Panc1 (cell line): ENCODE measurements at regions not wholly inside any gene's neighbourhood (a gene's known extent, or its start where the extent isn't known, plus 50 kb on each side); places are given as distances from the start of the nearest gene placed in this dataset.

Experiments used
- ATAC-seq: fragments of 200-7000 bp; cut with Tn5 transposase; 2 replicates; pipeline ENCODE4 v1.9.1; 2020; ENCODE audit warnings: mild to moderate bottlenecking, moderate library complexity
- BruUV-seq: library from RNA; stranded (reverse); fragments of 400-500 nt; replicated peaks from 2 replicates; lab custom pipeline; 2021; lab: Mats Ljungman, UMichigan
- CTCF ChIA-PET: fragments of 300-600 bp; sonication (Branson Sonifier 250); formaldehyde crosslinking; loops from one replicate; lab custom pipeline; 2022; ENCODE audit warnings: antibody characterized with exemption; lab: Charles Lee
- POLR2A ChIA-PET: fragments of 300-600 bp; sonication (Branson Sonifier 250); formaldehyde crosslinking; loops from one replicate; lab custom pipeline; 2022; ENCODE audit warnings: antibody characterized with exemption; lab: Charles Lee
- DNase-seq: peaks from one replicate; pipeline ENCODE4 v3.0.0-alpha.2; 2010; ENCODE audit warnings: low read depth, low spot score
- H3K27ac ChIP-seq: 2 replicates; pipeline ENCODE4 v1.5.1; 2011; ENCODE audit warnings: mild to moderate bottlenecking, low read length, inconsistent platforms
- H3K27me3 ChIP-seq: fragments of 200-500 bp; sonication (Bioruptor generic); 2 replicates; pipeline ENCODE4 v1.6.0; 2014; ENCODE audit warnings: low read length, inconsistent platforms; ENCODE audit not compliant: control insufficient read depth, insufficient read depth
- H3K36me3 ChIP-seq: fragments of 200-500 bp; sonication (Bioruptor generic); 2 replicates; pipeline ENCODE4 v1.5.1; 2014; ENCODE audit warnings: inconsistent platforms, mild to moderate bottlenecking, low read length, moderate library complexity; ENCODE audit not compliant: control insufficient read depth, insufficient read depth
- H3K4me1 ChIP-seq: 2 replicates; pipeline ENCODE4 v1.5.1; 2011; ENCODE audit warnings: inconsistent platforms, mild to moderate bottlenecking, low read length, moderate library complexity; ENCODE audit not compliant: control insufficient read depth, insufficient read depth
- H3K4me3 ChIP-seq, 2 experiments: 2 replicates each; pipeline ENCODE4 v1.5.1; 2011 to 2012; ENCODE audit warnings: low read depth in 2 of 2, low read length in 2 of 2, mild to moderate bottlenecking in 2 of 2, inconsistent platforms in 1 of 2, moderate library complexity in 1 of 2
- H3K9me3 ChIP-seq: fragments of 200-500 bp; sonication (Bioruptor generic); 2 replicates; pipeline ENCODE4 v1.5.1; 2014; ENCODE audit warnings: low read depth, mild to moderate bottlenecking, inconsistent platforms, low read length, moderate library complexity; ENCODE audit not compliant: control insufficient read depth, insufficient read depth
- POLR2AphosphoS5 ChIP-seq: IDR thresholded peaks from 2 replicates; pipeline ENCODE4 v1.6.1; 2012; ENCODE audit warnings: mild to moderate bottlenecking, low read depth, low read length, moderate library complexity
- SIN3A ChIP-seq: IDR thresholded peaks from 2 replicates; pipeline ENCODE4 v1.6.1; 2012; ENCODE audit warnings: low read depth, mild to moderate bottlenecking, low read length, moderate library complexity, borderline replicate concordance; ENCODE audit not compliant: insufficient read depth
- TCF7L2 ChIP-seq: IDR thresholded peaks from 2 replicates; pipeline ENCODE4 v1.6.1; 2011; ENCODE audit warnings: mild to moderate bottlenecking, low read depth, low read length, inconsistent platforms
- in situ Hi-C: cut with HindIII; loops from 2 replicates; pipeline ENCODE4 v1.10.0; 2016; ENCODE audit warnings: low sequenced_read_pairs, low pct_unique_long_range_greater_than_20kb
- intact Hi-C: fragments of 100-400 bp; cut with micrococcal nuclease; formaldehyde crosslinking; loops from one replicate; pipeline ENCODE4 v1.10.0; 2022; ENCODE audit not compliant: unreplicated experiment
- TF ChIP-seq, protein P1 (sequence below), 2 experiments: IDR thresholded peaks; 2 replicates each; pipeline ENCODE4 v1.6.1; 2011 to 2012; ENCODE audit warnings: low read depth in 2 of 2, control low read depth in 1 of 2, low read length in 1 of 2, mild to moderate bottlenecking in 1 of 2, moderate library complexity in 1 of 2; ENCODE audit not compliant: insufficient read depth in 1 of 2
- TF ChIP-seq, protein P2 (sequence below): fragments of 450-650 bp; IDR thresholded peaks from 2 replicates; pipeline ENCODE4 v1.5.1; 2017; ENCODE audit warnings: mild to moderate bottlenecking

DNA sequence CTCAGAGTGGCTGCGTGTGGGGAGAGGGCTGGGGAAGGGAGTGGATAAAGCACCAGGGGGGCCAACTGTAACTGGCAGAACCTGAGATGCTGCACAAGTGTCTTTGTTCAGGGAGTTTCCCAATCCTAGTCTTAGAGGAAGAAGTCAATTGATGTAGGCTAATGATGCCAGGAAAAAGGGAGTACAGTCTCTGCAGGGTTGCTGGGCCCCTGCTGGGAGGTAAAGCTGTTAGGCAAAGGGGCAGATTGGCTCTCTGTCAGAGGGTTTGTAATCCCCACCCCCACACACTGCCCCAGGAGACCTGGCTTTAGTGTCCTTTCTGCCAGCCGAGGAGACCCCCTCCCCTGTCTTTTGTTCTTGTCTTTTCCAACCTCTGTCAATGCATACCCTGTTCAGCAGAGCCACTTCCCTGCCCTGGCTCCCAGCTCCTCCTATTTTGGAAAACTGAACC is 178.4 kb downstream of the KCNA5 start:
- CTCF ChIA-PET = no interaction called here
- POLR2A ChIA-PET = no interaction called here
- Histone ChIP-seq H3K27me3 (no peaks in the 10 kb centered on the region), H3K9me3 (no peaks in the 10 kb centered on the region), H3K36me3 (no peaks in the 10 kb centered on the region), H3K4me1 (no peaks in the 10 kb centered on the region), H3K4me3 (no peak overlapping the region), H3K27ac (no peak overlapping the region)
- TF ChIP-seq, protein P1, sequence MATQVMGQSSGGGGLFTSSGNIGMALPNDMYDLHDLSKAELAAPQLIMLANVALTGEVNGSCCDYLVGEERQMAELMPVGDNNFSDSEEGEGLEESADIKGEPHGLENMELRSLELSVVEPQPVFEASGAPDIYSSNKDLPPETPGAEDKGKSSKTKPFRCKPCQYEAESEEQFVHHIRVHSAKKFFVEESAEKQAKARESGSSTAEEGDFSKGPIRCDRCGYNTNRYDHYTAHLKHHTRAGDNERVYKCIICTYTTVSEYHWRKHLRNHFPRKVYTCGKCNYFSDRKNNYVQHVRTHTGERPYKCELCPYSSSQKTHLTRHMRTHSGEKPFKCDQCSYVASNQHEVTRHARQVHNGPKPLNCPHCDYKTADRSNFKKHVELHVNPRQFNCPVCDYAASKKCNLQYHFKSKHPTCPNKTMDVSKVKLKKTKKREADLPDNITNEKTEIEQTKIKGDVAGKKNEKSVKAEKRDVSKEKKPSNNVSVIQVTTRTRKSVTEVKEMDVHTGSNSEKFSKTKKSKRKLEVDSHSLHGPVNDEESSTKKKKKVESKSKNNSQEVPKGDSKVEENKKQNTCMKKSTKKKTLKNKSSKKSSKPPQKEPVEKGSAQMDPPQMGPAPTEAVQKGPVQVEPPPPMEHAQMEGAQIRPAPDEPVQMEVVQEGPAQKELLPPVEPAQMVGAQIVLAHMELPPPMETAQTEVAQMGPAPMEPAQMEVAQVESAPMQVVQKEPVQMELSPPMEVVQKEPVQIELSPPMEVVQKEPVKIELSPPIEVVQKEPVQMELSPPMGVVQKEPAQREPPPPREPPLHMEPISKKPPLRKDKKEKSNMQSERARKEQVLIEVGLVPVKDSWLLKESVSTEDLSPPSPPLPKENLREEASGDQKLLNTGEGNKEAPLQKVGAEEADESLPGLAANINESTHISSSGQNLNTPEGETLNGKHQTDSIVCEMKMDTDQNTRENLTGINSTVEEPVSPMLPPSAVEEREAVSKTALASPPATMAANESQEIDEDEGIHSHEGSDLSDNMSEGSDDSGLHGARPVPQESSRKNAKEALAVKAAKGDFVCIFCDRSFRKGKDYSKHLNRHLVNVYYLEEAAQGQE (IDR thresholded peaks at IDR 0.05; ENCODE audit: insufficient read depth in 1 of 2, low read depth in 2 of 2, low read length in 1 of 2) = no peak
- TF ChIP-seq SIN3A (no peak), POLR2AphosphoS5 (no peak), TCF7L2 (no peak)
- TF ChIP-seq, protein P2, sequence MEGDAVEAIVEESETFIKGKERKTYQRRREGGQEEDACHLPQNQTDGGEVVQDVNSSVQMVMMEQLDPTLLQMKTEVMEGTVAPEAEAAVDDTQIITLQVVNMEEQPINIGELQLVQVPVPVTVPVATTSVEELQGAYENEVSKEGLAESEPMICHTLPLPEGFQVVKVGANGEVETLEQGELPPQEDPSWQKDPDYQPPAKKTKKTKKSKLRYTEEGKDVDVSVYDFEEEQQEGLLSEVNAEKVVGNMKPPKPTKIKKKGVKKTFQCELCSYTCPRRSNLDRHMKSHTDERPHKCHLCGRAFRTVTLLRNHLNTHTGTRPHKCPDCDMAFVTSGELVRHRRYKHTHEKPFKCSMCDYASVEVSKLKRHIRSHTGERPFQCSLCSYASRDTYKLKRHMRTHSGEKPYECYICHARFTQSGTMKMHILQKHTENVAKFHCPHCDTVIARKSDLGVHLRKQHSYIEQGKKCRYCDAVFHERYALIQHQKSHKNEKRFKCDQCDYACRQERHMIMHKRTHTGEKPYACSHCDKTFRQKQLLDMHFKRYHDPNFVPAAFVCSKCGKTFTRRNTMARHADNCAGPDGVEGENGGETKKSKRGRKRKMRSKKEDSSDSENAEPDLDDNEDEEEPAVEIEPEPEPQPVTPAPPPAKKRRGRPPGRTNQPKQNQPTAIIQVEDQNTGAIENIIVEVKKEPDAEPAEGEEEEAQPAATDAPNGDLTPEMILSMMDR = no peak
- no TSS peak for BruUV-seq
- no peak for DNase-seq
- in situ Hi-C loops (no loop called here), intact Hi-C loops (no loop called here)
- ATAC-seq = no peak

- intact Hi-C loops (no loop called here), in situ Hi-C loops (no loop called here)
- Histone ChIP-seq H3K4me1 (no peaks in the 10 kb centered on the region), H3K36me3 (no peaks in the 10 kb centered on the region), H3K4me3 (no peak overlapping the region), H3K27me3 (no peaks in the 10 kb centered on the region), H3K9me3 (no peaks in the 10 kb centered on the region), H3K27ac (no peak overlapping the region)
- DNase-seq (no peak), ATAC-seq (no peak)
- TF ChIP-seq POLR2AphosphoS5 (no peak), SIN3A (no peak), TCF7L2 (no peak)
- TF ChIP-seq, protein P2 = no peak
- TF ChIP-seq, protein P1 (IDR thresholded peaks at IDR 0.05; ENCODE audit: insufficient read depth in 1 of 2, low read depth in 2 of 2, low read length in 1 of 2) = no peak
- ChIA-PET CTCF (no interaction called here), POLR2A (no interaction called here)
- BruUV-seq = no TSS peak
These were observed 179.1 kb downstream of the KCNA5 start for GRCh38 chr12:5222729-5223128.
